ENCODE measurements at regions not wholly inside any gene's neighbourhood (a gene's known extent, or its start where the extent isn't known, plus 50 kb on each side); places are given as distances from the start of the nearest gene placed in this dataset.

GRCh38 chr3:35389907-35390306 is 249.4 kb upstream of the ARPP21 start:
- DNase-seq (ENCODE audit: low spot score): no peak
- Mint-ChIP-seq H3K36me3 (ENCODE audit: low read depth) (no peaks in the 10 kb centered on the region), H3K27ac (ENCODE audit: unreplicated experiment) (no peak overlapping the region), H3K9me3 (ENCODE audit: low read depth) (peaks cover 4% of the 10 kb centered on the region), H3K27me3 (ENCODE audit: low read depth) (no peaks in the 10 kb centered on the region), H3K4me3 (ENCODE audit: unreplicated experiment) (no peak overlapping the region), H3K4me1 (ENCODE audit: low read depth) (peaks cover 8% of the 10 kb centered on the region)
- TF ChIP-seq, protein P1, sequence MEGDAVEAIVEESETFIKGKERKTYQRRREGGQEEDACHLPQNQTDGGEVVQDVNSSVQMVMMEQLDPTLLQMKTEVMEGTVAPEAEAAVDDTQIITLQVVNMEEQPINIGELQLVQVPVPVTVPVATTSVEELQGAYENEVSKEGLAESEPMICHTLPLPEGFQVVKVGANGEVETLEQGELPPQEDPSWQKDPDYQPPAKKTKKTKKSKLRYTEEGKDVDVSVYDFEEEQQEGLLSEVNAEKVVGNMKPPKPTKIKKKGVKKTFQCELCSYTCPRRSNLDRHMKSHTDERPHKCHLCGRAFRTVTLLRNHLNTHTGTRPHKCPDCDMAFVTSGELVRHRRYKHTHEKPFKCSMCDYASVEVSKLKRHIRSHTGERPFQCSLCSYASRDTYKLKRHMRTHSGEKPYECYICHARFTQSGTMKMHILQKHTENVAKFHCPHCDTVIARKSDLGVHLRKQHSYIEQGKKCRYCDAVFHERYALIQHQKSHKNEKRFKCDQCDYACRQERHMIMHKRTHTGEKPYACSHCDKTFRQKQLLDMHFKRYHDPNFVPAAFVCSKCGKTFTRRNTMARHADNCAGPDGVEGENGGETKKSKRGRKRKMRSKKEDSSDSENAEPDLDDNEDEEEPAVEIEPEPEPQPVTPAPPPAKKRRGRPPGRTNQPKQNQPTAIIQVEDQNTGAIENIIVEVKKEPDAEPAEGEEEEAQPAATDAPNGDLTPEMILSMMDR (IDR thresholded peaks at IDR 0.05): no peak

GRCh38 chr3:35392187-35392586 is 247.1 kb upstream of the ARPP21 start:
- TF ChIP-seq, protein P1 (IDR thresholded peaks at IDR 0.05): no peak
- Mint-ChIP-seq H3K9me3 (ENCODE audit: low read depth) (peaks cover 4% of the 10 kb centered on the region), H3K27ac (ENCODE audit: unreplicated experiment) (no peak overlapping the region)

DNA sequence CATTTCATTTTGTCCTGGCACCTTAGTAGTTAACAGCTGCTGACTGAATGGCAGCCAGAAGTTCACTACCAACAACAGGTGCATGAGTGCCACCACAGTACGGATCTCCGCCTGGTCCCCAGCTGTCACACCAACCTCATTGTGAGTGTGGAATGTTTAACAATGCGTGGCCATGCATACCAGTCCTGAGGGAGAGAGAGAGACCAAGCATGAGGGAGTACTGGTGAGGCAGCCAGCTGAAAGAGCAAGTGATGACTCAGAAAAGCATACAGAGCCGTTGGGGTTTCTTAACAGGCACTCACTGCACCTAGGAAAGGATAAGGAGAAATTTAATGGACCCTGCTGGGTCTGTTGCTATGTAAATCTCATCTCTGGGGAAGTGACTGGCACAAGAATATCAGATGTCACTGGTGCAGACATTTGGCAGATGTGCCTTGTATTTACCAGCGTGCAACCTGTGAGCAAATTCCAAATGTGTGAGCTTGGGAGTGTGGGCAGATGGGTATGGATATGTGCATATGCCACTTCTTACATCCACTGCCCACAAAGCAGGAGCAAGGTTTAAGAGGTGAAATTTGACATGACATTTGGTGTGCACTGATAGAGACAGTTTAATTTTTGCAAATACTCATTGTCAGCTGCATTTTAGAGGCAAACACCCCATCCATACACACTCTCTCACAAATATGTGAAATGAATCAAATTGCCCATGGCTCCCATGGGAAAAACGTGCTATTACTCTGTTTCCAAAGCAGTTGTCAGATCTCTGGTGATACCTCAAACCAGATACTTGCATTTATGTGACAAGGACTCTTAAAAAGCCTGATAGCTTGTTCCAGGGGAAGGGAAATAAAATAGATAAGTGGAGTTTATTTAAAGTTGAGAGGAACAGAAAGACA is 245.2 kb upstream of the ARPP21 start:
- Mint-ChIP-seq H3K27me3 (ENCODE audit: low read depth) (peaks cover 4% of the 10 kb centered on the region), H3K4me3 (ENCODE audit: unreplicated experiment) (no peak overlapping the region), H3K4me1 (ENCODE audit: low read depth) (peaks cover 12% of the 10 kb centered on the region), H3K9me3 (ENCODE audit: low read depth) (peaks cover 4% of the 10 kb centered on the region), H3K27ac (ENCODE audit: unreplicated experiment) (no peak overlapping the region), H3K36me3 (ENCODE audit: low read depth) (no peaks in the 10 kb centered on the region)
- TF ChIP-seq, protein P1 (IDR thresholded peaks at IDR 0.05): no peak
- DNase-seq (ENCODE audit: low spot score): no peak

More at GRCh38 chr3:35392187-35392586, 247.1 kb upstream of the ARPP21 start:
- DNase-seq (ENCODE audit: low spot score): no peak
- Mint-ChIP-seq H3K27me3 (ENCODE audit: low read depth) (no peaks in the 10 kb centered on the region), H3K4me3 (ENCODE audit: unreplicated experiment) (no peak overlapping the region), H3K4me1 (ENCODE audit: low read depth) (peaks cover 12% of the 10 kb centered on the region), H3K36me3 (ENCODE audit: low read depth) (no peaks in the 10 kb centered on the region)

DNA sequence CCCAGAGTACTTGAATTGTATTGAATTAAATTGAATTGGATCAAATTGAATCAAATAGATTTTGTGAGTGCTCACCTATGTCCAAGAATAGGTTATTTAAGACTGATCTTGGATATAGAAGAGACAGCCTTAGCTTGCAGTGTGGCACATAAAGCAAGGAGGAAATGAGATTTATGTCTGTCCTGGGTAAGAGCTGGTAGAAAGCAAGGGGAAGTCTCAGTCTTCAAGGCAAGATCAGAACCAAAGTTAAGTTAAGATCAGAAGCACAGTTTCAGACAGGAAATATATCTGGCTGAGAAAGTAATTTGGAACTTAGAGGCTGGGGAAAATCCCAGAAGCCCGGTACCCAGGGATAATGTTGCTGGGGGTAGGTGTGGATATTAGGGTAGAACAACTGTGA is 244.4 kb upstream of the ARPP21 start:
- H3K4me1 Mint-ChIP-seq (ENCODE audit: low read depth): peaks cover 12% of the 10 kb centered on the region
- H3K36me3 Mint-ChIP-seq (ENCODE audit: low read depth): no peaks in the 10 kb centered on the region
- H3K27me3 Mint-ChIP-seq (ENCODE audit: low read depth): peaks cover 4% of the 10 kb centered on the region
- TF ChIP-seq, protein P1 (IDR thresholded peaks at IDR 0.05): no peak
- DNase-seq (ENCODE audit: low spot score): no peak
- H3K9me3 Mint-ChIP-seq (ENCODE audit: low read depth): peaks cover 4% of the 10 kb centered on the region
- no peak overlapping the region for H3K27ac Mint-ChIP-seq (ENCODE audit: unreplicated experiment)
- H3K4me3 Mint-ChIP-seq (ENCODE audit: unreplicated experiment): no peak overlapping the region

DNA sequence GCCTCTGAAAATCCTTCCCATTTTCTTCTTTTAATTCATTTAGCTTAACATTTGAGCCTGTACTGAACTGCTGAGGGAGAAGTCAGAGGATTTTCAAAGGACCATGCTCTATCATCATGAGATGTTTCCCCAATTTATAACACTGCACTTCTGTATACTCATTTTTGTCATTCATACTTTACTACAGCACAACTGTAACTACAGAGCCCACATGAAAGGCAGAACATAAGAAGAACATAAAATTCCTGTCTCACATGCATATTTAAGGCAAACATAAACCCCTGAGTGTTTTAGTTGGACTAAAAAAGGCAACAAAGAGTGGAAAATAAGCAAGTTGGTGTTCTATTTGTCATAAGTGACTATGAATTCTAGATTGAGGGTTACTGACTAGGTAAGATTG is 237.7 kb upstream of the ARPP21 start:
- no peak for DNase-seq (ENCODE audit: low spot score)
- TF ChIP-seq, protein P1 (IDR thresholded peaks at IDR 0.05): no peak
- no peak overlapping the region for H3K27ac Mint-ChIP-seq (ENCODE audit: unreplicated experiment)
- H3K9me3 Mint-ChIP-seq (ENCODE audit: low read depth): no peaks in the 10 kb centered on the region
- peaks cover 4% of the 10 kb centered on the region for H3K27me3 Mint-ChIP-seq (ENCODE audit: low read depth)
- no peaks in the 10 kb centered on the region for H3K36me3 Mint-ChIP-seq (ENCODE audit: low read depth)
- H3K4me3 Mint-ChIP-seq (ENCODE audit: unreplicated experiment): no peak overlapping the region
- no peaks in the 10 kb centered on the region for H3K4me1 Mint-ChIP-seq (ENCODE audit: low read depth)
